ENCODE measurements at regions not wholly inside any gene's neighbourhood (a gene's known extent, or its start where the extent isn't known, plus 50 kb on each side); places are given as distances from the start of the nearest gene placed in this dataset.

DNA sequence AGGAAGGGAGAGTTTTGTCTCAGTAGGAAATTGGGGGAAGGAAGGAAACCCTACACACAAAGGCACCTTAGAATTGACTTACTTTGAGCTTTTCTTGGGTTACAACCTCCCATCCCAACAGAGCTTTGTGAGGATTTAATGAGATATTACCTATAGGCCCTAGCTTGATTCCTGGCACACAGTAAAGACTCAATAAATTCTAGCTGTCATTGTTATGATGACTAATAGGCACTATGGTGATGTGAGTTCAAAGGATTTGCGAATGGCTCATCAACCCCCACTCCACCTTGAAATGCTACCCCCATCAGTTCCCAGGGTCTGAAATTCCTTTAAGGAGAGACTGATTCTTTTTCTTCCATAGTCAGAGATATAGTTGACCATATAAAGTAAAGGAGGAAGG, 67.9 kb upstream of the SMNDC1 start:
- CTCF ChIA-PET = interaction anchor here (1.3 to 2.7 kb wide), 6 partner anchors 9 to 35 kb away, joined by 4 to 8 read pairs (median 6); no protein-coding TSS in a partner anchor
- TF ChIP-seq, protein P1, sequence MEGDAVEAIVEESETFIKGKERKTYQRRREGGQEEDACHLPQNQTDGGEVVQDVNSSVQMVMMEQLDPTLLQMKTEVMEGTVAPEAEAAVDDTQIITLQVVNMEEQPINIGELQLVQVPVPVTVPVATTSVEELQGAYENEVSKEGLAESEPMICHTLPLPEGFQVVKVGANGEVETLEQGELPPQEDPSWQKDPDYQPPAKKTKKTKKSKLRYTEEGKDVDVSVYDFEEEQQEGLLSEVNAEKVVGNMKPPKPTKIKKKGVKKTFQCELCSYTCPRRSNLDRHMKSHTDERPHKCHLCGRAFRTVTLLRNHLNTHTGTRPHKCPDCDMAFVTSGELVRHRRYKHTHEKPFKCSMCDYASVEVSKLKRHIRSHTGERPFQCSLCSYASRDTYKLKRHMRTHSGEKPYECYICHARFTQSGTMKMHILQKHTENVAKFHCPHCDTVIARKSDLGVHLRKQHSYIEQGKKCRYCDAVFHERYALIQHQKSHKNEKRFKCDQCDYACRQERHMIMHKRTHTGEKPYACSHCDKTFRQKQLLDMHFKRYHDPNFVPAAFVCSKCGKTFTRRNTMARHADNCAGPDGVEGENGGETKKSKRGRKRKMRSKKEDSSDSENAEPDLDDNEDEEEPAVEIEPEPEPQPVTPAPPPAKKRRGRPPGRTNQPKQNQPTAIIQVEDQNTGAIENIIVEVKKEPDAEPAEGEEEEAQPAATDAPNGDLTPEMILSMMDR (IDR thresholded peaks at IDR 0.05; ENCODE audit: control extremely low read depth, extremely low read depth, low read depth, missing control alignments) = no peak
- no peak for DNase-seq (ENCODE audit: extremely low spot score)
- POLR2A ChIA-PET = interaction anchor here (1.1 kb wide), 1 partner anchor 14 kb away, joined by 3 read pairs; no protein-coding TSS in a partner anchor

DNA sequence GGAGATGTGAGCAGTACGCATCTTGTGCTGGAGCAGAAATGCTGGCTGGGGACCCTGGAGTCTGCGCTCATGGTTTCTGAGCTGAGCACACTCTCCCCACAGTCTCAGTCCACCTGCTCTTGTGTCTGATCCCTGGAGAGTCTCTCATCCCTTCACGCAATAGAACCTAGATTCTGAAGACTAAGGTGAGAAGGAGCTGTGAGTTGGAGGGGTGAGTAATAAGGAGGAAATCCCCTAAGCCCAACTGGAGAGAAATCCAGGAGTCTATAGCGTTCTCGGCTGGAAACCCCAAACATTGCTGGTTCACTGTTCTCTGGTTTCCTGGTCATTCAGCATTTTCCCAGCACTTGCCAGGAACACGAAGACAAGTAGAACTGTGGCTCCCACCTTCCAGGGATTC, 68.3 kb upstream of the SMNDC1 start:
- DNase-seq (ENCODE audit: extremely low spot score) = no peak
- TF ChIP-seq, protein P1 (IDR thresholded peaks at IDR 0.05; ENCODE audit: control extremely low read depth, extremely low read depth, low read depth, missing control alignments) = no peak
- ChIA-PET POLR2A (interaction anchor here (1.1 kb wide), 1 partner anchor 15 kb away, joined by 3 read pairs; no protein-coding TSS in a partner anchor), CTCF (interaction anchor here (1.3 to 2.7 kb wide), 6 partner anchors 9 to 35 kb away, joined by 4 to 8 read pairs (median 6); no protein-coding TSS in a partner anchor)

DNA sequence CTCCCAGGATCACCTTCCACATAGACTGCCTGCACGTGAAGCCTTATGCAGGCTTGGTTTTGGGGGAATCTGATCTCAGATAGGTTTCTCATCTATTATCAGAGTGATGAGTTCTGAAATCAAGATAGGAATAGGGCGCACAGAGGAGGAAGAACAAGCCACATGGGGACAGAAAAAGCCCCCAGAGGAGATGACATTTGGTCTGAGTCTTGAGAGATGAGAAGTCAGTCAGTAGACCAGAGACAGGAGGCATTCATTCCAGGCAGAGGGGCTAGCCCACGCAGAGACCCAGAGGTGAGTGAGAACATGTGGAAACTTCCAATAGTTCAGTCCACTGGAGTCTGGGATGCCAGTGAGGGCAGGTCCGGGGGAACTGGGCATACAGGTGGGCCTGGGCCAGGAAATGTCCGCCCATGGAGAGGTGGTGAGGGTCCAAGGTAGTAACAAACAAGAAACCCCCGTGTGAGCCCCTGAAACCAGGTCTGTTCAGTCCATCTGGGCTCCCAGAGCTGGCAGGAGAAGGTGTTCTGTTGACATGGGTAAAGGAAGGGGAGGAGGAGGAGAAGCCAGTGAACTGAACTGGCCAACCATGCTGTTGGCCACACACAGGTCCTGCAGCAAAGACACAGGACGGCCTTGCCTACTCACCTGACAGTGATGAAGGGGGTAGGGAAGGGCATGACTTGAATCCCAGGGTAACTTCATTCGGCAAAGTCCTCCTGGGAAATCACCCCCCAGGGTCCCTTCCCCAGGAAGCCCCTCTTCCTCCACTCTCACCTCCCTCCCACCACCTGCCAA, 69.3 kb upstream of the SMNDC1 start:
- POLR2A ChIA-PET = no interaction called here
- CTCF ChIA-PET = interaction anchor here (1.0 to 4.4 kb wide), 3 partner anchors 10 to 22 kb away, joined by 3 to 17 read pairs (median 5); no protein-coding TSS in a partner anchor
- TF ChIP-seq, protein P1 (IDR thresholded peaks at IDR 0.05; ENCODE audit: control extremely low read depth, extremely low read depth, low read depth, missing control alignments) = no peak

DNA sequence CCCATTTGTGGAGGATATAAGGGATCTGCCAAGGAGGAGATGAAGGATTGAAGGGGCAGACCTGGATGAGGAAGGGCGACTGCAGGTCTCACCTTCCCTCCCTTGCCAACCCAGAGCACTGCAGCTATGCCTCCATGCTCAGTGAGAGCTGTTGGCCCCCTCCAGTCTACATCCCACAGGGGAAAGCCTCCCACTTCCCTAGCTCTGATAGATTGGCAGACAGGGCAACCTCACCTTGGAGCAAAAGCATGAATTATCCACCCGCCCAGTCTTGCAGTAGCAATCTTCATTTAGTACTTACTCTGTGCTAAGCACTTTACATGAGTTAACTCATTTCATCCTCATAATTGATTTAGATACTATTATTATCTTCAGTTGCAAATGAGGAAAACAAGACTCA, 70.4 kb upstream of the SMNDC1 start:
- CTCF ChIA-PET = interaction anchor here (1.0 to 4.4 kb wide), 3 partner anchors 9 to 21 kb away, joined by 3 to 17 read pairs (median 5); no protein-coding TSS in a partner anchor
- DNase-seq (ENCODE audit: extremely low spot score) = no peak
- TF ChIP-seq, protein P1 (IDR thresholded peaks at IDR 0.05; ENCODE audit: control extremely low read depth, extremely low read depth, low read depth, missing control alignments) = no peak
- POLR2A ChIA-PET = no interaction called here

More for the DNA sequence above, 69.3 kb upstream of the SMNDC1 start:
- no peak for DNase-seq (ENCODE audit: extremely low spot score)

DNA sequence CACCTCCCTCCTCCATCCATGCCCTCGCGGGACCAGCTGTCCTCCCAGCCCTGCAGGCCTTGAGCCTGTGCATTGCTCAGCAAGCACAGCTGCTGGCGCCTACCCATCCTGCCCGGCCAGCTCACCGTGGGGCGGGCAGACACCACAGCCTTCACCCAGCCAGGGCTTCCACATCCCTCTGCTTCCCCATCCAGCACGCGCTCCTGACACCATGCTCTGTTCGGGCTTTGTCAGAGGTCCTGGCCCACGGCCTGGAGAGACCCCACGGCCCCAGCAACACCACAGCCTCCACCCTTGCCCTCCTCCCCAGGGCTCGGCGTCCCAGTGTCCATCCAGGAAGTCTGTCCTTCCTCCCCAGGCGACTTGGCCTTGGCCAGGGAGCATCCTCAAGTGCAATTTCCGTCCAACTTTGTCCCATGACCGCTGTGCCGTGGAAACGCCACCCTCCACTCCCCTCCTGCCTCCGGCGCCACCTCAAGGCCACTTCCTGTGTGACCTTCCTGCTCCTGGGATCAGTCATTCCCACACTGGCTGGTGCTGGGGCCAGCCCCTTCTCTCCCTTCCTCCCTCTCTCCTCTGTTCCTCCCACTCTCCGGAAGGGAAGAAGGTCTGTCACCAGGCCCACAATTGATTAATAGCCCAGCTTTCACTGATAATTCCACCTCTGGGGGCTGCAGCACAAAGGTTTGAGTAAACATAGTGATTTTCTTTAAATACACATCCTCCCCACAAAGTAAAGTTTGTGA, 71.5 kb upstream of the SMNDC1 start:
- CTCF ChIA-PET = interaction anchor here (0.8 to 4.4 kb wide), 7 partner anchors 8 to 109 kb away, joined by 3 to 17 read pairs (median 4); no protein-coding TSS in a partner anchor
- DNase-seq (ENCODE audit: extremely low spot score) = no peak
- POLR2A ChIA-PET = no interaction called here
- TF ChIP-seq, protein P1 (IDR thresholded peaks at IDR 0.05; ENCODE audit: control extremely low read depth, extremely low read depth, low read depth, missing control alignments) = no peak

DNA sequence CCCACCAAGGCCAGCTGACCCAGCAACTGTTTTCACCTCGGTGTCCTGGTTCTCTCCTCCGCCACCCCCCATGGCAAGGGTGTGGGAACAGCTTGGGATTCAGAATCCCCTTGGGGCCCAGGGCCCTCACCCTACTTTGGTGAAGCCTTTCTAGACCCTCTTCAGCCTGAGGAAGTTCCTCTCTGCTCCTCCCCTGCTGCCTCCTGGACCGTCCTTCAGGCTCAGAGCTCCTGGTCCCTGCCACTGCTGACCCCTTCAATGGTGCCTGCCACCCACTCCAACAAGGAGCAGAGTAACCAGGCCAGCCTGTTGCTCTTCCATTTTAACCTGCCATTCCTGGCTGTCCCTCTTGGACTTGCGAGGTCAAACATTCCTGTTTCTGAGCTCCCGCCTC, 72.0 kb upstream of the SMNDC1 start:
- POLR2A ChIA-PET = no interaction called here
- CTCF ChIA-PET = interaction anchor here (0.8 to 4.4 kb wide), 9 partner anchors 9 to 108 kb away, joined by 3 to 17 read pairs (median 4); no protein-coding TSS in a partner anchor
- DNase-seq (ENCODE audit: extremely low spot score) = no peak
- TF ChIP-seq, protein P1 (IDR thresholded peaks at IDR 0.05; ENCODE audit: control extremely low read depth, extremely low read depth, low read depth, missing control alignments) = no peak

All from GM10248 (cell line).